ENCODE measurements at regions not wholly inside any gene's neighbourhood (a gene's known extent, or its start where the extent isn't known, plus 50 kb on each side); places are given as distances from the start of the nearest gene placed in this dataset.
"Not testable (repeated sequence)": the region's sequence is repeated elsewhere in the genome, so short reads cannot be mapped to it uniquely, and the experiment has no call there.

DNA sequence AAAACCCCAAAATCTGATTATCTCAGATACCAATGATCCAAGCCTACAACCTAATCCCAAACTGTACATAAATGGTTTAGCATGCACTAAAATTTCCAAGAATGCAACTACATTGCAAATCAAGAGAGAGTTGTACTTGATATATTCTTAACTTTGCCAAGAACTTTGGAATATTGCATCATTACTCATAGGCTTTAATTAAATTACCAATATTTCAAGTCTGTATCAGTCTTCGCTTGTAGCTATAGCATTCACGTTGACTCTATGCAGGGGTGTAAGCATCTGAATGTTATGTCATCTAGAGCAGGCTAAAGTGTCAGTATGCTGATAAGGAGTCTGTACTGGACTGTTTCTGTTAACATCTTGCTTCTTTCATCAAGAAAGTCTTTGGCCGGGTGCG, 56.3 kb downstream of the FOXI3 start:
- no peak for DNase-seq (ENCODE audit: low spot score)

DNA sequence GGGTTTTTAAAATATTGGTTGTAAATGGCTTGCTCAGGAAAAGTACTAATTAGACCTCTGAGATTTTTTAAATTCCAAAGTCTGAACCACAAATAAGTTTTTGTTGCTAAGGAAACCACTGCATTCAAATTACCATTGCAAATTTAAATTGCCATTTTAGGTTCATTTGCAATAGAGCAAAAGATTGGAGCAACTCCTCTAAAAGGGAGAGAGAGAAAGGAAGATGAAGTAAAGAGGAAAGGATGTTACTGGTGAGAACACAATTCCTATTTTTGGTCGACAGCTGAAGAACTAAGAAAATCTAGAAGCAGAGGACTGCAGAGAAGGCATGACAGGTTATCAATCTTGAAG, 74.9 kb downstream of the FOXI3 start:
- DNase-seq (ENCODE audit: low spot score): no peak

DNA sequence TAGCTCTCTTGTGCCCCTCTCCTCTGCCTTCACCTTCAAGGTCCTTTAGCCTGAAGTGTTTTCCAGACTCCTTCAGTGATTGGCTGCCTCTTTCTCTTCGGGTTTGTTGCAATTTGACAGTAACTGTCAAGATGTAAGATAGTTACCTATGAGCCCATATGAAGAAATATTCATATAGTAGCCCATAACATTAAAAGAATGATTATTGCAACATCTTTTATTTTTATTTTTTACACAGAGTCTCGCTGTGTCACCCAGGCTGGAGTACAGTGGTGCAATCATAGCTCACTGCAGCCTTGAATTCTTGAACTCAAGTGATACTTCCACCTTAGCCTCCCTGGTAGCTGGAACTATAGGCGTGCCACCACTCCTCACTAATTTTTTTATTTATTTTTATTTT, 80.5 kb downstream of the FOXI3 start:
- DNase-seq (ENCODE audit: low spot score): no peak

DNA sequence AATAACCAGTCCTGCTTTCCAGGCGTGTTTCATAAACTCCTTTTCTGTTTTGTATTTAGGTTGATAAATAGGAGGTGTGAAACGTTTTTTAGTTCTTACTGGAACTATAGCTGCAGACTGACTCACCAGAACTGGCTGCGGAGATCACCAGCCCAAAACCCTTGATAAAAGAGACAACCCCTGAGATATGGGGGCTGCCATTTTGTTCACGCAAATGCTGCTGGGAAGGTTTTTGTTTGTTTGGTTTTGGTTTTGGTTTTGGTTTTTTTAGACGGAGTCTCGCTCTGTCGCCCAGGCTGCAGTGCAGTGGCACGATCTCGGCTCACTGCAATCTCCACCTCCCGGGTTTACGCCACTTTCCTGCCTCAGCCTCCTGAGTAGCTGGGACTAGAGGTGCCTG, 87.1 kb downstream of the FOXI3 start:
- not testable (repeated sequence) for DNase-seq (ENCODE audit: low spot score)

DNA sequence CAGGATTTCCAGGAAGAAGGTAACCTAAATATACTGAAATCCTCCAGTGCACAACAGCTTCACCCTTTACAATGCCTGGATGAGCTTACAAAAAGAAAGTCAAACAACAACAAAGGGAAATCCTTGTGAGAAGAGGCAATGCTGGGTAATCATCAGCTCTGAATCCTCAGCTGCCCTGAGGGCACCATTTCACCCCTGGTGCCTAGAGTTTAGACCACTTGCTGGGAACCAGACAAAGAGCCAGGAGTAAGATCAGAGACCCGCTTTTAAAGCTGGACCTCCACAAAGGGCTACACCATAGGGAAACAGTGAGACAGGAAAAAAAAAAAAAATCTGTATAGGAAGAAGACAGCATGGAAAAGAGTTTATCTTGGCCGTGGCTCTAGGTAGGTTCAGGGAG, 97.0 kb downstream of the FOXI3 start:
- no peak for DNase-seq (ENCODE audit: low spot score)

DNA sequence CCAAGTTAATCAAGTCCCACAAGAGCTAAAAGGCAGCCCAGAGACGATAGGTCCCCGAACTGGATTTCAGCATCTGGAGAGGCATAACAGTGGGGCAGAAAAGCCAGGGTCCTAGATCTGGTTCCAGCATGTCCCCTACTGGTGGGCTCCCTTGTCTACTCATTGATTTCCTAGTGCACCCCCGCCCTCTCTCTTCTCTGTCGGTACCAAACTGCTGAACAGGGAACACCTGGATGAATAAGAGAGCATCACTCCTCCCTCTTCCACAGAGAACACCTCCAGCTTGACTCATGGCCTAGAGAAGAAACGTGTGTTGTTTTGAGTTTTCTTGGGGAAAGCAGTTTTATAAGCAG, 101.3 kb downstream of the FOXI3 start:
- no peak for DNase-seq (ENCODE audit: low spot score)

DNA sequence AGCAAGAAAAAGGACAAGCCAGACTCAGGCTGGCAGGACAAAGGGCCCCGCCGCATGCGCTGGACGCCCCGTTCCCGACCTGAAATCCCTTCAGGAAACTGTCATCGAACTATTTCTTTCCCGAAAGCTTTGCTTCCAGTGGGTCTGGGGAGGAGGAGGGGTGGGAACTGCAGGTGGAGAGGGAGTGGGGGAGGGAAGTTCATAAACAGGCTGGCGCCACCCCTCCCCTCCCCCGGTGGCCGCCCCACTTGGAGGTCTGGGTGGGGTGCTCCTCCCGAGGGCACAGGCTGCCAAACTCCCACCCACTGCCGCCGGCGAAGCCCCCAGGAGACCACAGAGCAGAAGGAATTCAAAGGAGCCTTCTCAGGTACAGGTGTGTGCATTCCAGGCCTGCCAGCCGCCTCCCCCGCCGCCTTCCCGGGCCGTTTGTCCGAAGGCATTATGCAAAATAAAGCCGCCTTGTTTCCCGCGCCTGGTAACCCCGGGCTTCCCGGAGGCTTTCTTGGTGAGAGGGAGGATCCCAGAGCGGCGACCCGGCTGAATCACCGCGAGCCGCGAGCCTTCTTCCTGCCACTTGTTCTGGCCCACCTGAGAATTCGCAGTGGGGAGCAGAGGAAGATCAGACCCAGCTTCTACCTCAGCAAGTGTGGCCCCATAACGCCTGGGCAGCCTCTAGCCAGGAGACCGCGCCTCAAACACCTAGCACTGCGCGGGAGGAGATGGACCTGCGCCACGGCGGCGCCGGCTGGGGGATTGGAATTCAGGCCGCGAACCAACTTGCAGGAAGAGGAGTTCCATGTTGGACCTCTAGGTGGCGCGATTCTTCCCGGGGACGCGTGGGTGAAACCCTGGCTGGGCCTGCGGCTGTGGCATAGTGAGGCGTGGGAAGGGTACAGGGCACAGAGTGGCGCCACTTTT, 101.9 kb downstream of the FOXI3 start:
- DNase-seq (ENCODE audit: low spot score): peak; percentile 77

DNA sequence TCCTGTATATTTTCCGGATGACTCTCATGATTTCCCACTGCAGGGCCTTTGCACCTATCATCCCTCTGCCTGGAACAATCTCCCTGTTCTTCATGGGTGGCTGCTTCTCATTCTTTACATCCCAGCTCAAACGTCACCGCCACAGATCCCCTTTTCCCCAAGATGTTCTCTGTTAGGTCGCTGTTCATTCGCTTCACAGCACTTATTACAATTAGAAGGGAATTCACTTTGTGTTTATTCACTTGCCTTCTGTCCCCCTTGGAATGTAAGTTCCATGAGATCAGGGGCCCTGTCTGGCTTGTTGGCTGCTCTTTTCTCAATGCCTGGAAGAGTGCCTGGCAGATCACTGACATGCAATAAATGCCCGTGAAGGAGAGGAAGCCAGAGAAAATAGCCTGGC, 106.7 kb downstream of the FOXI3 start:
- no peak for DNase-seq (ENCODE audit: low spot score)

DNA sequence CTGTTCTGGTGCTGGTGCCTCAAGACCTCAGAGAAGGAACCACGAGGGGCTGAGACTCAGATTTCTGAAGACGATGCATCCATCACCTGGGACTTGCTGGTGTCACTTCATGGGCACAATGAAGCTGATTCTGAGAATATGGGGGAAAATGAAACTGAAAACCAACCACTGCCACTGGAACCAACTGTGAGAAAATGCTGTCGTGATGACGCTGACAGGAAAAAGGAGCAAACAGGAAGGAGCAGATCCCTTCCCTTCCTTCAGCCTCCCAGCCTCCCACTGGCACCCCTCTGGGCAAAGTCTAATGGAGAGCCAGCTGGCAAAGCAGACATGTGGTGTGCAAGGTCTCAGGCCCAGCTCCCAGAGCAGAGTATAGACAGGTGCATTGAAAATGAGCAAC, 109.7 kb downstream of the FOXI3 start:
- no peak for DNase-seq (ENCODE audit: low spot score)

DNA sequence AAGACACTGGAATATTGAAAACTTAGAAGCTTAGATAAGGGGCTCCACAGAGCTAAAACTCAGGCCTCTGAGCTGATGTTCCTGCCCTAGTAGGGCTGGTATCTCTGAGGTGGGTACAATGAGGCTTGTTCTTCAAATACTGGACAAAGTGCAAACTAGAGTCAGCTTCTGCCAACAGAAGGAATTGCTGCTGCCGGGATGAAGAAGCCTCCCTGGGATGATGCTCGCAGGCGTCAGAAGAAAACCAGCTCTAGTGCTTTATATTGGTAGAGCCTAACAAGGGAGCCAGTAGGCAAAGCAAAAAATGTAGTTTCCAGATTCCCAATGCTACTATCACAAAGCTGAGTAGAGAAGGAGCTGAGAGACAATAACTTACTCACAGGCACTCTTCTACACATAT, 118.1 kb downstream of the FOXI3 start:
- DNase-seq (ENCODE audit: low spot score): no peak

DNA sequence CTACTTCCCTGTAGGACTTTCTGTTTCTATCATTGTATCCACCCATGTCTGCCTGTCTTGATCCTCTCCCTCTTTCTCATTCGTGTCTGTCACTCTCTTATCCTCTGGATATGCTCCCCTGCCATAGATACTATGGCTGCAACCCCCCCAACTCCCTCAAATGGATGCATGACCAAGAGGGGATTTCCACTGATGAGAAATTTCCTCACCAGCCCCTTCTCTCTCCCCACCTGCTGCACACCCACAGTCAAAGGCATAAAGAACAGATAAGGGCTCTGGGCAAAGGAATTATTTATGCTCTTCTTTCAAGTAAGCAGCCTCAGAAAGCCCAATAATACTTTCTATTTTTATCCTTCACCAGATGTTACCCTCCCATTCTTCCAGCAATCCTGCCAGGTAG, 121.3 kb downstream of the FOXI3 start:
- no peak for DNase-seq (ENCODE audit: low spot score)

DNA sequence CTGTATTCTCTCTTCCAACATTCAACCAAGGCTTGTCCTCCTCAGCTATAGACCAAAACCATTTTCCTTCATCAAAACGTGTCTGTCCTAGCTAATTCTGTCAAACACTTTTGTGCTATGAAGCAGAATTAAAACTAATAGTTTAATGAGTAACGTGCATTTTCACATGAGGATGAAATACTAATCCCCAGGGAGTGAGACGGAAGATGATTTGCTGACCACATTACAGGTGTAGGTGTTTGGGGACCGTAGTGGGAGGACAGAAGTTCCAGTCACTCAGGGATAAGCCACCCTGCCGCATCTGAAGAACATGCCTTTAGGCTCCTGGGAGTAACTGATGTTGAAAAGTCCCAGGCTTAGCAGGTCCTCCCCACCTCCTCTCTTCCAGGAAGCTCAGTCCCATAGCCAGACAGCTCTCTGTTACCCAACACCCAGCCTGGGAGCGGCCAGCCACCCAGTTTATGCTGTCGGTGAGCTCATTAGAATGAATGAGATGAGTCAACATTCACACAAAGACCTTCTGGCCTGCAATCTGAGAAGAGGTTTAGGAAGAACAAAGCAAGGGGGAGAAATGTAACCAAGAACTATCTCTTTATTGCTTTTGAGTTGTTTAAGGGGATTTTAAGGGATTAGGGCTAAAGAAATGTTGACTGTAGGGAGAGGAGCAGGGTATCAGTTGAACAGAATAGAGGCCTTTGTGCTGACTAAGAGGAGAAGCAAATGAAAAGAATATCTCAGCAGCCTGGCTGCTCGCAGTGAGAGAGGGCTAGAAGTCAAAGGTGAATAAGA, 122.5 kb downstream of the FOXI3 start:
- DNase-seq (ENCODE audit: low spot score): peak; percentile 68

DNA sequence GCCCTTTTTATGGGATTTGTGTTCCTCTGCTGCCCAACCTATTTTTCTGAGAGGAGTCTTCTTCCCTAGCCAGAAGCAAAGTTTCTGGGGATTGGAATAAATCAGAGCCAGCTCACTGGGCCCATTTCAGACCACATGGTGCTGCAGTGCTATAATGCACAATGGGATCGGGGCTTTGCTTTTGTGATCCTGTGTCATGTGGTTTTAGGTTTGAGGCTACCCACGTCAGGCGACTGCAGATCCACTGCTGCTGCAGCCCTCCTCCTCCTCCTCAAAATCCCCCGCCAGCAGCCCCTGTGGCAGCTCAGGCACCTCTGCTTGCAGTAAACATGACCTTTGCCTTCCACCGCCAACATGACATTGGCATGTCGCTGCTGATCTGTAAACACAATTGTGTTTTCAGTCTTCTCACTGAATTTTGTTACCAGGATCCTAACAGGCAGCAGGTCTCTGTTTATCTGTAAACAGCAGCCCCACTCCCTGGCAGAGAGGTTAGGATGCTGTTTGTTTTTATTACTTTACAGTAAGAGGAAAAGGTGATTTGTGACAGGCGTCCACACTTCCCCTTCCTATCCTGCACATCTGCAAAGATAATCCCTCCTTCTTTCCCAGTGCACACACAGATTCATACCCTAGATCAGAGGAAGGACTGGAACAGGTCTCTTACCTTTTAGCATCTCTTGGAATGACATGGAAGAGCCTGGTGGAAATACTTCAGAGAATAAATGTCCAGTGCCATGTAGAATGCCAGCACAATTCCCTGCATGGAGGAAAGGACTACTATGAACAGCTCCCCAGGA, 130.8 kb downstream of the FOXI3 start:
- peak; percentile 33 for DNase-seq (ENCODE audit: low spot score)

DNA sequence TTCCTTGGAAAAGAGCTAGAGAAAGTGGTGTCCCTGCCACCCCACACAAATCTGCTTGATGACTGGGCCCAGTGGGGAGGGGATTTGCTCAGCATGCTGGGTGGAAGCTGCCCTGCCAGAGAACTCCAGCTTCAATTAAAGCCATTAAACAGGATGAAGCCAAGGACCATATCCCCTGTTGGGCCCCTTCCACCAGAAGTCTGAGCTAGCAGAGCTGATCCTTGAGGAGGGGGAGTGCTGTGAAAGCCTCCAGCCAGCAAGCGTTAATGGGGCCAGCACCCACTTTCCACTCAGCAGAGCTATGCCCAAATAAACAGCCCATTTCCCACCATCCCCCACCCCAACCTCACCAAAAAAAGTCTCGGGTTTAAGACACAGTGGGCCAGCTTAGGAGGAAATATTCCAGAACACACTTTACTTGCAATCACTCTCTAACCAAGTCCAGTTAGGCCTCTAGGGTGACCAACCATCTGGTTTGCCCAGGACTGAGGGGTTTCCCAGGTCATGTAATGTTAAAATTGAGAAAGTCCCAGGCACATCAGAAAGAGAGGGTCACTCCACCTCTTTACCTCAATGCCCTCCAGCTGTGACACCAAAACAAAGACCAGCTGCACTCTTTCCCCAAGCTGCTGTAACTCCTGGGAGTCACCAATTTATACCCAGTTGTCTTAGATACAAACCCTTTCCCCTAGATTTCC, 132.3 kb downstream of the FOXI3 start:
- DNase-seq (ENCODE audit: low spot score): no peak

DNA sequence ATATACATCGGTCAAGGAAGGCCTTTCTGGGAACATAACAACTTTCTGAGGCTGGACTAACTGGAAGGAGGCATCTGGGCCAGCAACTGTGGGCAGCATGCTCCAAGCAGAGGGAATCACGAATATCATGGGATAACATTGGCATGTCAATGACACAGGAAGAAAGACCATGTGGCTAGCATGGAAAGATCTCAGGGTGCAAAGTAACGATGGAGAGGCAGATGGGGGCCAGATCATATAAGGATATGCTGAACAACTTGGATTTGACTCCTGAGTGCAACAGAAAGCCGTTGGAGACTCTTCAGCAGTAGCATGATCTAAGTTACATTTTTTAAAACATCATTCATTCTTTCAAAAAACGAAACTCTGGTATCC, 133.6 kb downstream of the FOXI3 start:
- DNase-seq (ENCODE audit: low spot score): no peak

DNA sequence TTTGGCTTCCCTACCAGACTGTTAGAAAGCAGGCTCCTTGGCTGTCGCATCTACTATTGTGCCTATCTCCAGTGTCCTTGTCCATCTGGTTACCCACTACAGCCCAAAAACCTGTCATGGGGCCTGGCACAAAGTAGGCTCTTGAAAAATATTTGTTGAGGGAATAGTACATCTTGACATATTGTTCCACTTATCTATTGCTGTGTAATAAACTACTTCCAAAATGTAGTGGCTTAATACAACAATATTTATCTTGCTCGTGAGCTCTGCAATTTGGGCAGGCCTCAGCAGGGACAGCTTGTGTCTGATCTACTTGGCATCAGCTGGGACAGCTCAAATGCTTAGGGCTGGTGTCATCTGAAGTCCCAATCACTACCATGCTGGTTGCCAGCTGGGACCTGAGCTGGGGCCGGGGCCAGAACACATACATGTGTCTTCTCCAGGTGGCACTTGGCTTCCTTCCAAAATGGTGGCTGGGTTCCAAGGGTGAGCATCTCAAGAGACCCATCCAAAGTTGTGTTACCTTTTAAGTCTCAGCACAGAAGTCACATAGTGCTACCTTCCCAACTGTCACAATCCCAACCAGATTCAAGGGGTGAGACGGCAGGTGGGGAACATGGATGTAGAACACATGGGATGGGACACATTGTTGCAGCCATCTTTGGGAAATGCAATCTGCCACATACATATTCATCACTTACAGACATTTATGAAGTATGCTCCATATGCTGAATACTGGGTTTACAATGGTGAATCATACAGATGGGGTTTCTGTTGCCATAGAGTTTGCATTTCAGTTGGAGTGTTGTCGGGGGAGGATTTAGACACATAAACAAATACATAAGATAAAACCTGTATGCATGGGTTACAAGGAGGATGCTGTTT, 134.2 kb downstream of the FOXI3 start:
- no peak for DNase-seq (ENCODE audit: low spot score)

DNA sequence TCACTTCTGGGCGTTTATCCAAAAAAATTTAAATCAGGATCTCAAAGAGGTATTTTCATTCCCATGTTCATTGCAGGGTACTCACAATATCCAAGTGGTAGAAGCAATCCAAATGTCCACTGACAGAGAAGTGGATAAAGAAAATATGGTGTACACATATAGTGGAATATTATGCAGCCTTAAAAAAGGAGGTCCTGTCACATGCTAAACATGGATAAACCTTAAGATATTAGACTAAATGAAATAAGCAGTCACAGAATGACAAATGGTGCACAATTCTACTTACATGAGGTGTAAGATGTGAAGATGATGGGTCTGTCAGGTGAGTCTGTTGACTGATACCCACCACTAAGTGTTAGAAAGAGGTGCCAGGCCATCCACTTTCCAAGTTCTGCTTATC, 140.6 kb downstream of the THNSL2 start:
- no peak for DNase-seq (ENCODE audit: low spot score)

DNA sequence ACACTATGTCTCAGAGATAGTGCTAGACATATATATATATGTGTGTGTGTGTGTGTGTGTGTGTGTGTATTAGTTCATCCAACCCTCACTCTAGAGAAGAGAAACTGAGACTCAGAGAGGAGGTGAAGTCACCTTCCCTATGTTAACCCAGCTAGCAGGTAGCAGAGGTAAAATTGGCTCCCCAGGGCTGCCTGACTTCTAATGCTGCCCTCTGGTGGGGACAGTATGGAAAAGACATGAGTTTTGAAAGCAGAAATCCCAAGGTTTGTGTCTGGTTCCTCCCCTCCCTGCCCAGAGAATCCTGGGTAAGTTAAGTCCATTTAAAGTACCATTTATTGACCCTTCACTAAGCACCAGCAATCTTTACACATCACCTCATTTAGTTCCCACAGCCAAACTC, 137.7 kb downstream of the THNSL2 start:
- peak; percentile 55 for DNase-seq (ENCODE audit: low spot score)

DNA sequence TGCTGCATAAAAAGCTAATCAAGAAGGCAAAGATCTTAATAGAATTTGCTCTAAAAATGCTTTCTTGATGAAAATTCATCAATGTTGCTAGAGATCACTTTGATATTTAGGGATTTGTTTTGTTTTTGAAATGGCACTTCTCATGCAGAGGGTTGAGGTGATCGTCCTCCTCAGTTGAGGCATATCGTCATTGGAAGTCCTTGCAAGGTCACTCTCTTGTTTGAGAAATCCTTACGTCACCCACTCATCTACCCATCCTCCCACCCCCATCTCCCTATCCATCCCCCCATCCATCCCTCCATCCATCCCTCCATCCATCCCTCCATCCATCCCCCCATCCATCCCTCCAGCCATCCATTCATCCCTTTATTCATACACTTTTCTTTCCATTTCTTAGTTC, 133.7 kb downstream of the THNSL2 start:
- no peak for DNase-seq (ENCODE audit: low spot score)

DNA sequence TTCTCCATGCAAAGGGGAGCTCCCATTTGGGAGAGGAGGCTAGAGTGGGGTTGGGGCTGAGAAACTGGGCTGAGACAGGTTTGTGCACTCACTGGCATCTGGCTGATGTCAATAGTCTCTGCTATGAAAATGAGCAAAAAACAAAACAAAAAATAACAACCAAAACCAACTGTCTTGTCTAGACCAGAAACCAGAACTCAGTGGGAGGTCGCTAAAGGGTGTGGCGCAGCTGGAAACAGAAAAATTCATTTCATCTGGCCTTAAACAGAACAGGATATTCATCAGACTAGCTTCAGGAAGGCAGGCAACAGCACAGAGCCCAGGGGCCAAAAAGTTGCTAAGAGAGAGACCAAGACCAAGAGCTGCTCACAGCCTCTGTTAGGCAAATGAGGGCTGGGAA, 126.1 kb downstream of the THNSL2 start:
- no peak for DNase-seq (ENCODE audit: low spot score)

All from HuH-7 (cell line).